NCI-H146 treated with DMSO at 0.1 percent for 48 hours (cell line): ENCODE measurements at regions not wholly inside any gene's neighbourhood (a gene's known extent, or its start where the extent isn't known, plus 50 kb on each side); places are given as distances from the start of the nearest gene placed in this dataset.
"Not testable (repeated sequence)": the region's sequence is repeated elsewhere in the genome, so short reads cannot be mapped to it uniquely, and the experiment has no call there.

ENCODE experiments used
- DNase-seq: peaks from one replicate; lab custom pipeline; 2025; ENCODE audit not compliant: unreplicated experiment; lab: John Stamatoyannopoulos, UW

- DNase-seq, result no peak
These were observed 99.7 kb upstream of the CTDP1 start for GRCh38 chr18:79579807-79580497.

GRCh38 chr18:79580498-79581171 is 99.0 kb upstream of the CTDP1 start:
- no peak for DNase-seq

GRCh38 chr18:79581406-79581805 is 98.2 kb upstream of the CTDP1 start:
- DNase-seq, result no peak

- DNase-seq, result no peak
These were observed 97.7 kb upstream of the CTDP1 start for GRCh38 chr18:79581911-79582310.

GRCh38 chr18:79582978-79583377 is 96.6 kb upstream of the CTDP1 start:
- no peak for DNase-seq

- no peak for DNase-seq
These were observed 96.2 kb upstream of the CTDP1 start for GRCh38 chr18:79583426-79583825.

- no peak for DNase-seq
These were observed 95.6 kb upstream of the CTDP1 start for GRCh38 chr18:79583984-79584401.

- no peak for DNase-seq
These were observed 94.9 kb upstream of the CTDP1 start for GRCh38 chr18:79584491-79585394.

- DNase-seq, result no peak
These were observed 93.9 kb upstream of the CTDP1 start for GRCh38 chr18:79585395-79586370.

GRCh38 chr18:79586436-79587225 is 93.0 kb upstream of the CTDP1 start:
- no peak for DNase-seq

GRCh38 chr18:79587226-79587741 is 92.3 kb upstream of the CTDP1 start:
- DNase-seq, result no peak

- DNase-seq, result no peak
These were observed 91.6 kb upstream of the CTDP1 start for GRCh38 chr18:79587779-79588635.

GRCh38 chr18:79588636-79589481 is 90.7 kb upstream of the CTDP1 start:
- DNase-seq, result no peak

- DNase-seq, result no peak
These were observed 90.0 kb upstream of the CTDP1 start for GRCh38 chr18:79589601-79590091.

- no peak for DNase-seq
These were observed 89.2 kb upstream of the CTDP1 start for GRCh38 chr18:79590191-79591031.

GRCh38 chr18:79591032-79591308 is 88.6 kb upstream of the CTDP1 start:
- DNase-seq, result no peak

GRCh38 chr18:79592684-79593083 is 86.9 kb upstream of the CTDP1 start:
- not testable (repeated sequence) for DNase-seq
